Retinal pigment epithelial cell (primary cell): ENCODE measurements at regions not wholly inside any gene's neighbourhood (a gene's known extent, or its start where the extent isn't known, plus 50 kb on each side); places are given as distances from the start of the nearest gene placed in this dataset.
"Not testable (repeated sequence)": the region's sequence is repeated elsewhere in the genome, so short reads cannot be mapped to it uniquely, and the experiment has no call there.

Experiments
- DNase-seq: peaks from one replicate; pipeline ENCODE4 v3.0.0-alpha.2; 2010; ENCODE audit warnings: low read depth
- H3K4me3 ChIP-seq: 2 replicates; pipeline ENCODE4 v1.5.1; 2011; ENCODE audit warnings: mild to moderate bottlenecking, low read length, control low read depth, moderate library complexity
- TF ChIP-seq, protein P1 (sequence below): conservative IDR thresholded peaks from 2 replicates; pipeline ENCODE4 v1.5.1; 2011; ENCODE audit warnings: low read depth, low read length, control low read depth, inconsistent platforms

DNA sequence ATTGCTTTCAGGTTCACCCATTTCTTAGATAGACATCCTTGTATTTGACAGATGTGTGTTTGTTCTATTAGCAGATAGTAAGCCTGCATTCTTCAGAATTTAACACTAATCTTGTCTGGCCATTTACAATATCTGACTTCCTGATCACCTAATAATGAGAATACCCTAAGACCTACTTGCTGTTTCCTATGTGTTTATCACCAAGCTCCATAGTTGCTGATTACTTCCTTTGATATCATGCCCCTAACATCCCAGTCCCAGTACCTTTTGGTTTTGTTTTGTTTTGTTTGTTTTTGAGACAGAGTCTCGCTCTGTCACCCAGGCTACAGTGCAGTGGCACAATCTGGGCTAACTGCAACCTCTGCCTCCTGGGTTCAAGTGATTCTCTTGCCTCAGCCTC lies 143.6 kb upstream of the DST start:
- H3K4me3 ChIP-seq = no peak overlapping the region
- no peak for DNase-seq
- TF ChIP-seq, protein P1, sequence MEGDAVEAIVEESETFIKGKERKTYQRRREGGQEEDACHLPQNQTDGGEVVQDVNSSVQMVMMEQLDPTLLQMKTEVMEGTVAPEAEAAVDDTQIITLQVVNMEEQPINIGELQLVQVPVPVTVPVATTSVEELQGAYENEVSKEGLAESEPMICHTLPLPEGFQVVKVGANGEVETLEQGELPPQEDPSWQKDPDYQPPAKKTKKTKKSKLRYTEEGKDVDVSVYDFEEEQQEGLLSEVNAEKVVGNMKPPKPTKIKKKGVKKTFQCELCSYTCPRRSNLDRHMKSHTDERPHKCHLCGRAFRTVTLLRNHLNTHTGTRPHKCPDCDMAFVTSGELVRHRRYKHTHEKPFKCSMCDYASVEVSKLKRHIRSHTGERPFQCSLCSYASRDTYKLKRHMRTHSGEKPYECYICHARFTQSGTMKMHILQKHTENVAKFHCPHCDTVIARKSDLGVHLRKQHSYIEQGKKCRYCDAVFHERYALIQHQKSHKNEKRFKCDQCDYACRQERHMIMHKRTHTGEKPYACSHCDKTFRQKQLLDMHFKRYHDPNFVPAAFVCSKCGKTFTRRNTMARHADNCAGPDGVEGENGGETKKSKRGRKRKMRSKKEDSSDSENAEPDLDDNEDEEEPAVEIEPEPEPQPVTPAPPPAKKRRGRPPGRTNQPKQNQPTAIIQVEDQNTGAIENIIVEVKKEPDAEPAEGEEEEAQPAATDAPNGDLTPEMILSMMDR = no peak

DNA sequence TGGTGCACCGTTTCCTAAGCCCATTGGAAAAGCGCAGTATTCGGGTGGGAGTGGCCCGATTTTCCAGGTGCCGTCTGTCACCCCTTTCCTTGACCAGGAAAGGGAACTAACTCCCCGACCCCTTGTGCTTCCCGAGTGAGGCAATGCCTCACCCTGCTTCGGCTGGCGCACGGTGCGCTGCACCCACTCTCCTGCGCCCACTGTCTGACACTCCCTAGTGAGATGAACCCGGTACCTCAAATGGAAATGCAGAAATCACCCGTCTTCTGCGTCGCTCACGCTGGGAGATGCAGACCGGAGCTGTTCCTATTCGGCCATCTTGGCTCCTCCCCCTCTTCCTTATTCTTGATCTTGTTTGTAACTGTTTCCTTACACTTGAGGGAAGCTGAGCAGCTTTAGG lies 142.8 kb upstream of the DST start:
- DNase-seq, H3K4me3 ChIP-seq: not testable (repeated sequence)

DNA sequence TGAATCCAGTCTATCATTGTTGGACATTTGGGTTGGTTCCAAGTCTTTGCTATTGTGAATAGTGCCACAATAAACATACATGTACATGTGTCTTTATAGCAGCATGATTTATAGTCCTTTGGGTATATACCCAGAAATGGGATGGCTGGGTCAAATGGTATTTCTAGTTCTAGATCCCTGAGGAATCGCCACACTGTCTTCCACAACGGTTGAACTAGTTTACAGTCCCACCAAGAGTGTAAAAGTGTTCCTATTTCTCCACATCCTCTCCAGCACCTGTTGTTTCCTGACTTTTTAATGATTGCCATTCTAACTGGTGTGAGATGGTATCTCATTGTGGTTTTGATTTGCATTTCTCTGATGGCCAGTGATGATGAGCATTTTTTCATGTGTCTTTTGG lies 137.4 kb upstream of the DST start:
- not testable (repeated sequence) for DNase-seq, H3K4me3 ChIP-seq

DNA sequence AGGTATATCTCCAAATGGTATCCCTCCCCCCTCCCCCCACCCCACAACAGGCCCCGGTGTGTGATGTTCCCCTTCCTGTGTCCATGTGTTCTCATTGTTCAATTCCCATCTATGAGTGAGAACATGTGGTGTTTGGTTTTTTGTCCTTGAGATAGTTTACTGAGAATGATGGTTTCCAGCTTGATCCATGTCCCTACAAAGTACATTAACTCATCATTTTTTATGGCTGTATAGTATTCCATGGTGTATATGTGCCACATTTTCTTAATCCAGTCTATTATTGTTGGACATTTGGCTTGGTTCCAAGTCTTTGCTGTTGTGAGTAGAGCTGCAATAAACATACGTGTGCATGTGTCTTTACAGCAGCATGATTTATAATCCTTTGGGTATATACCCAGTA lies 135.8 kb upstream of the DST start:
- H3K4me3 ChIP-seq, DNase-seq: not testable (repeated sequence)

DNA sequence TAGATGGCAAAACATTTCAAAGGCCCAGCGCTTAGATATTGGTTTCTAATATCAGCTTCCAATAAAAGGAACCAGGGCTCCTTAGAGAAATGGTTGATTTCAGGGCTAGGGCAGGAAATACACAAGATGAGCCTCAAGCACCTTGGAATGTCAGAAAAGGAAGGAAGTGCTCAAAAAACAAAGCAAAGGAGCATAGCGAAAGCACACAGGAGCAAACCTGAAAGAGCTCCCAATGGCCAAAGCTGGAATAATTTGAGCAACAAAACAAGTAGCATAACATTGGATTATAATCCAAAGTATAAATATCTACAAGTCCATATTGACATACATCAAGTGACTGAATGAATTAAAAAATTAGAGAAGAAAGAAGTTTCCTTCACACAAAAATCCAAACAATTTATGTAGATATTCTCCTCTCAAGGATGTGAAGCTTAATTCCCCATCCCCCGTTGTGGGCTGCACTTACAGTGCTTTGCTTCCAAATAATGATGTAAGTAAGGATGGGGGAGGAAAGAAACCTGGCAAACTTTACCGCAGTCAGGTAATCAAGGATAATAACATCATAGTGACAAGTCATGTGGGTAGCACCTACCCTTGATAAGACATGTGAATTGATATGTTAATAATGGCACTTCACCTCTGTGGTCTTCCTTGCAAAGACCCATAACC lies 132.9 kb upstream of the DST start:
- no peak overlapping the region for H3K4me3 ChIP-seq
- DNase-seq = no peak
- TF ChIP-seq, protein P1 = no peak

DNA sequence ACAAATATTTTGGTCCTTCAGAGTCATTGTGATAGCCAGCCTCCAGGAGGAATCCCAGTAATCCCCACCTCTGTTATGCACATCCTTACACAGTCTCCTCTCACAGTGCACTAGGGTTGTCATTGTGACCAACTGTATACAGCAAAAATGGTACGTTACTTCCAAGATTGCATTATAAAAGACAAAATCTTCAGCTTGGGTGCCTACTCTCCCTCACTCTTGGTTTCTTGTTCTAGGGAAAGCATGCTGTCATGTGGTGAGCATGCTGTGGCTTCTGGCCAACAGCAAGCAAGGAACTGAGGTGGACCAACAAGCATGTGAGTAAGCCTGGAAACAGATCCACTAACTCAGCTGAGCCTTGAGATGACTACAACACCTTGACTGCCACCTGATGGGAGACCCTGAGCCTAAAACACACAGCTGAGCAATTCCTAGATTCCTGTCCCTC lies 130.1 kb upstream of the DST start:
- TF ChIP-seq, protein P1 = no peak
- H3K4me3 ChIP-seq = no peak overlapping the region
- peak; percentile 41 for DNase-seq

DNA sequence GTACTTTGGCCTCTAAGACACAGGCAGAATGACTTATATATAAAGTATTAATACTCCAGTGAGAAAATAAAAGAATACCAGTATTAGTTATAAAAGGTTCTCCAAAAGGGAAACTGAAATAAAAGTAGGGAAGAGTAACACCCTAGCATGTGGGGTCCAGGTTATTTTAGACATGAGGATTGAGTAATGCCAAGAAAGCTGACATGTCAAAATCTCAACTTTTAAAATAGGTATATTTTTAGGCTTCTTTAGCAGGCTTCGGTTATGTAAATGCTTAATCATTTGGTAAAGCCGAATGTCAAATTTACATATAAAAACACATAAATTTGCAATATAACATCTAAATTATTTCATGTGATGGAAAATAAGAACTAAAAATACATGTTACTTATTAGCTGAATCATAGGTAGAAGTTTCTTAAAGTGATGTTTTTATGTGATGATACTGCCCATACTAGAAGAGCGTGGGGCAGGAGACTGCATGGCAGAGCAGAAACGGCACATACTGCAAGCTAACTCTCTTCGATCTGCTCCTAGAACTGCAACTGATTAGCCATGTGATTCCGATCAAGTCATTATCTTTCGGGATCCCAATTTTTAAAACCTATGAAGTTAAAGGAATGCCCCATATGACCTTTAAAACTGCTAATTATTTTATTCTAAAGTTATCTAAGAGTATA lies 129.4 kb upstream of the DST start:
- TF ChIP-seq, protein P1 = no peak
- no peak for DNase-seq
- H3K4me3 ChIP-seq = no peak overlapping the region

DNA sequence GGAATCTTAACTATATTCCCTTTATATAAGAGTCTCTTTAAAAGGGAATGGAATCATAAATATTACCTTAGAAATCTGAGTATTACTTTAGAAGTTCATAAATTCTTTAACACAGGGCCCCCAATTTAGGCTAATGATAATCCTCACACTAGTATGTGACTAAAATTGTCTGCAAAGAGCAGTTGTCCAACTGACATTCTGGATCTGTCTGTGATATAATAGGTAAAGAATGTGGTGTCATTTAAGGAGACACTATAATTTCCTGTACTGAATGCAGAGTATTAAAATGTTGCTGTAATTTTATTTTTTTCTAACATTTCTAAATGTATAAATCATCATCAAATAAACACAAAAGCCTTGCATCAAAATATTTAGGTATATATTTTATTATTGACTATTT lies 128.5 kb upstream of the DST start:
- TF ChIP-seq, protein P1 = no peak
- no peak for DNase-seq
- no peak overlapping the region for H3K4me3 ChIP-seq
